GM06990 (cell line): ENCODE measurements at regions not wholly inside any gene's neighbourhood (a gene's known extent, or its start where the extent isn't known, plus 50 kb on each side); places are given as distances from the start of the nearest gene placed in this dataset.
"Not testable (repeated sequence)": the region's sequence is repeated elsewhere in the genome, so short reads cannot be mapped to it uniquely, and the experiment has no call there.

Source experiments
- DNase-seq: peaks from one replicate; pipeline ENCODE4 v3.0.0-alpha.2; 2011; ENCODE audit not compliant: insufficient read length; ENCODE audit errors: extremely low read depth
- H3K27me3 ChIP-seq: replicated peaks from 2 replicates; pipeline ENCODE4 v1.6.0; 2011; ENCODE audit warnings: low read length; ENCODE audit not compliant: control insufficient read depth, insufficient read depth
- H3K36me3 ChIP-seq: 2 replicates; pipeline ENCODE4 v1.5.1; 2011; ENCODE audit warnings: low read length; ENCODE audit not compliant: control insufficient read depth, insufficient read depth
- H3K4me3 ChIP-seq: replicated peaks from 2 replicates; pipeline ENCODE4 v1.5.1; 2011; ENCODE audit warnings: low read depth, mild to moderate bottlenecking, control low read depth, low read length
- TF ChIP-seq, protein P1 (sequence below): IDR thresholded peaks from 2 replicates; pipeline ENCODE4 v1.5.1; 2011; ENCODE audit warnings: low read length, control low read depth, mild to moderate bottlenecking, inconsistent platforms; ENCODE audit not compliant: insufficient read depth, poor library complexity, severe bottlenecking

DNA sequence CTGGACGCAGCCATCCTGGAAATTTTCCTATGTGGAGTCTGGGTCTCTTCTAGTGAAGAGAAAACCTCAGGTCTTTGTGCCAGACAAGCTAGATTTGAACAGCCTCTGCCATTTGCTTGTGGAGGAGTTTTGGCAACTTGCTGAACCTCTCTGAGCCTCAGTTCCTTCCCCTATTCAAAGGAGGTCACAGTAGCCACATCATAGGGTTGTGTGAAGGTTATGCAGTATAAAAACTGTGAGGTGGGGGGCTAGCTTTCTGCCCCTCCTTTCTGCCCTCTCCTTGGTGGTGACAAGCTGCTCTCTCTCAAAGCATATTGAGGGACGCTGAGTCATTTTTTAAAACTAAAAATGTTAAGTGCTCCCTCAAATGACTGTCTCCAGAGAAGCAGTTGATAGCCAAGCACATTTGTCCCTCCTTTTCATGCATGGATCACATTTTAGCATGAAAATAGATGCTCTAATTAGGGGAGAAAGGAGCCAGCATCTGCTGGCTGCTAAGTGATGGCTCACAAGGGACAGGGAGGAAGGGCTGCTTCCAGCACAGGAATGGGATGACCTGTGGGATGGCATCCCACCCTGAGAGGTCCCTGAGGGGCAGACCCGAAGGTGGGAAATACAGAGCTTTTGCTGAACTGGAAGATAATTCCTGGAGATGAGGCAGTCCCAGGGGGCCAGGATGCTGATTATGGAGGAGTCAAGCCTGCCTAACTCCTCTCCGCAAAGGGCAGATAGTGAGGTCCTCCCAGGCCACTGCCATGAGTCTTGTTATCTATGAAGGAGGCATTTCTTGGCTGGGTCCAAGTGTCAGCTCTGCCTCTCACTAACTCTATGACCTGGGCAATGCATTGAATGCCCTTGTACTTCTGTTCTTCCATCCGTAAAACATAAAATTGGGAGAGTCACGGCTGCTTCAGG, 218.8 kb downstream of the RAB11FIP4 start:
- H3K36me3 ChIP-seq, result no peaks in the 10 kb centered on the region
- TF ChIP-seq, protein P1, sequence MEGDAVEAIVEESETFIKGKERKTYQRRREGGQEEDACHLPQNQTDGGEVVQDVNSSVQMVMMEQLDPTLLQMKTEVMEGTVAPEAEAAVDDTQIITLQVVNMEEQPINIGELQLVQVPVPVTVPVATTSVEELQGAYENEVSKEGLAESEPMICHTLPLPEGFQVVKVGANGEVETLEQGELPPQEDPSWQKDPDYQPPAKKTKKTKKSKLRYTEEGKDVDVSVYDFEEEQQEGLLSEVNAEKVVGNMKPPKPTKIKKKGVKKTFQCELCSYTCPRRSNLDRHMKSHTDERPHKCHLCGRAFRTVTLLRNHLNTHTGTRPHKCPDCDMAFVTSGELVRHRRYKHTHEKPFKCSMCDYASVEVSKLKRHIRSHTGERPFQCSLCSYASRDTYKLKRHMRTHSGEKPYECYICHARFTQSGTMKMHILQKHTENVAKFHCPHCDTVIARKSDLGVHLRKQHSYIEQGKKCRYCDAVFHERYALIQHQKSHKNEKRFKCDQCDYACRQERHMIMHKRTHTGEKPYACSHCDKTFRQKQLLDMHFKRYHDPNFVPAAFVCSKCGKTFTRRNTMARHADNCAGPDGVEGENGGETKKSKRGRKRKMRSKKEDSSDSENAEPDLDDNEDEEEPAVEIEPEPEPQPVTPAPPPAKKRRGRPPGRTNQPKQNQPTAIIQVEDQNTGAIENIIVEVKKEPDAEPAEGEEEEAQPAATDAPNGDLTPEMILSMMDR, result no peak
- no peak for DNase-seq

DNA sequence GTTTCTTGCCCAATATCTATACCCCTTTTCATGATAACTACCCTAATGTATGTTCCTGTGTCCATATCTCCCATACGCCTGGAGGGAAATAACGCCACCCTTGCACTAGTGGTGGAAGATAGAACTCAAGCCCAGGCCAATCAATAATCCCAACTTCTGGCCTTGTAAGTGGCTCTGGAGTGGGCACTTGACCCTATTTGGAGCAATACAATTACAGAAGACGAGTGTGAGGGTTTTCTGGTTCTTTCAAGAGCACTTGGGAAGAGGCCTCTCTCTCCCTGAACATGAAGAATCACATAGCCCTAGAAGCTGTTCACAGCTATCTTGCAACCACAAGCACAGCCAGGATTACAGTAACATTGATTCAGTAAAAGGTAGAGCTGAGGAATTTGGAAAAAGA, 217.9 kb downstream of the RAB11FIP4 start:
- TF ChIP-seq, protein P1, result no peak
- no peak for DNase-seq
- H3K36me3 ChIP-seq, result no peaks in the 10 kb centered on the region
- no peaks in the 10 kb centered on the region for H3K27me3 ChIP-seq
- H3K4me3 ChIP-seq, result no peak overlapping the region

More for the DNA sequence above, 218.8 kb downstream of the RAB11FIP4 start:
- Histone ChIP-seq H3K27me3 (no peaks in the 10 kb centered on the region), H3K4me3 (no peak overlapping the region)

DNA sequence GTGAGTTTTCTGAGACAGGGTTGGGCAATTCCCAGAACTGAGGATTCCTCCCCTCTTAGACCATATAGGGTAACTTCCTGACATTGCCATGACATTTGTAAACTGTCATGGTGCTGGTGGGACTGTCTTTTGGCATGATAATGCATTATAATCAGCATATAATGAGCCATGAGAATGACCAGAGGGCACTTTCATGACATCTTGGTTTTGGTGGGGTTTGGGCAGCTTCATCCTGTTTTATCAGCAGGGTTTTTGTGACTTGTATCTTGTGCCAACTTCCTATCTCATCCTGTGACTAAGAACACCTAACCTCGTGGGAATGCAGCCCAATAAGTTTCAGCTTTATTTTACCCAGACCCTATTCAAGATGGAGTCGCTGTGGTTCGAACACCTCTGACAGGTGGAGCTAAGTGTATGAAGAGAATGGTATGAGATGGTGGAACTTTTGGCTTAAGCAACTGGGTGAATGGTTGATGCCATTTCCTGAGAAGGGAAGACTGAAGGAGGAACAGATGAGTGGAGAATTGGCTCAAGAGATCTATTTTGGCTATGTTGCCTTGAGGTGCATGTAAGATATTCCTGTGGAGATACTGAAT, 217.3 kb downstream of the RAB11FIP4 start:
- Histone ChIP-seq H3K27me3 (no peaks in the 10 kb centered on the region), H3K36me3 (no peaks in the 10 kb centered on the region), H3K4me3 (no peak overlapping the region)
- TF ChIP-seq, protein P1, result no peak
- no peak for DNase-seq

DNA sequence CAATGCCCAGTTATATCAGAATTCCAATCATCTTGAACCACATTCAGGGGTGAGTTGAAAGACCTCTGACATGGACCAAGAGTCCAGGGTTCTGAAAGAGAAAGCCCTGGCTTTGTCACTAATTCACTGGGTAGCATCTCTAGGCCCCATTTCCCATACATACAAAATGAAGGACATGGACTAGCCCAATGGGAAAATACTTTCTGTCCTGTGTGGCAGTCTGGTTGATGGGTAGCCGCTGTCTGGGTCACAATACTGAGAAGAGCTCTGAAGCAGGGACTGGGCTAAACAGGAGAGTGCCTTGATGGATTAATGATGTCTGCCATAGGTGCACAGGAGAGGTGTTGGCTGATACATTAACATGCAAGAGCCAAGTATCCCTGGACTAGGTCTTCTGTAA, 214.3 kb downstream of the RAB11FIP4 start:
- H3K36me3 ChIP-seq, result no peaks in the 10 kb centered on the region
- no peak overlapping the region for H3K4me3 ChIP-seq
- TF ChIP-seq, protein P1, result no peak
- no peaks in the 10 kb centered on the region for H3K27me3 ChIP-seq
- no peak for DNase-seq

DNA sequence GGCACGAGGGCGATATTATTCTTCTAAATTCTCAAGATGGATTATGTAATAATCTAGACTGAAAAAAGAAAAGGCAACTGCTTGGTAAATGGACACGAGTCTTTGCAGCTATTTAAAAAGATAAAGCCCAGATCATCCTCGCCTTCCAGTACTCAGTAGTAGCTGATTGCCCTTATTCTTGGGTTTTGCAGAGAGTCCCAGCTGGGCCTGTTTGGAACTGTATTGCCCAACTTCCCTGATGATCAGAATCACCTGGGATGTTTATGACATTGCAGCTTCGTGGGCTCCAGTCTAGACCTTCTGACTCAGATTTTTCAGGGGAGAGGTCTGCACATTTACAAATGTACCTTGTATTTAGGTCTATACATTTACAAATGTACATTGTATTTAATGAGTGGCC, 213.5 kb downstream of the RAB11FIP4 start:
- no peak for DNase-seq
- Histone ChIP-seq H3K27me3 (no peaks in the 10 kb centered on the region), H3K36me3 (no peaks in the 10 kb centered on the region), H3K4me3 (no peak overlapping the region)
- TF ChIP-seq, protein P1, result no peak

DNA sequence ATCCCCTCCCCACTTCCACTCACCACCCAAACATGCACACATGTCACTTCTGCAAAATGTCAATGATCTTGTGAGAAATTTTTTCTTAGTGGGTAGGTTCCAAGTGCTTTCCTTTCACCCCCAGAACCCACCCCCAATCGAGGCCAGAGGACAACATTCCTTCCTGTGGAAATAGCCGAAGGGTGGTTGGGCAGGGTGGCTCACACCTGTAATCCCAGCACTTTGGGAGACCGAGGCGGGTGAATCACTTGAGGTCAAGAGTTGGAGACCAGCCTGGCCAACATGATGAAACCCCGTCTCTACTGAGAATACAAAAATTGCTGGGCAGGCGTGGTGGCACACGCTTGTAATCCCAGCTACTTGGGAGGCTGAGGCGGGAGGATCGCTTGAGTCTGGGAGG, 208.7 kb downstream of the RAB11FIP4 start:
- H3K4me3 ChIP-seq, H3K36me3 ChIP-seq, DNase-seq, H3K27me3 ChIP-seq: not testable (repeated sequence)
